ENCODE measurements at regions not wholly inside any gene's neighbourhood (a gene's known extent, or its start where the extent isn't known, plus 50 kb on each side); places are given as distances from the start of the nearest gene placed in this dataset.
"Not testable (repeated sequence)": the region's sequence is repeated elsewhere in the genome, so short reads cannot be mapped to it uniquely, and the experiment has no call there.

GRCh38 chr6:890201-890600 is 197.3 kb upstream of the EXOC2 start:
- DNase-seq (ENCODE audit: low read depth), result no peak
- H3K4me3 ChIP-seq (ENCODE audit: control insufficient read depth, low read depth, low read length), result no peak overlapping the region
- TF ChIP-seq CTCF (IDR thresholded peaks at IDR 0.05; ENCODE audit: control insufficient read depth, insufficient read depth, low read depth, low read length, missing control alignments), result no peak

- no peak overlapping the region for H3K4me3 ChIP-seq (ENCODE audit: control insufficient read depth, low read depth, low read length)
- no peak for TF ChIP-seq CTCF (IDR thresholded peaks at IDR 0.05; ENCODE audit: control insufficient read depth, insufficient read depth, low read depth, low read length, missing control alignments)
- DNase-seq (ENCODE audit: low read depth), result no peak
Observed at GRCh38 chr6:887583-888235, 194.8 kb upstream of the EXOC2 start.

GRCh38 chr6:886116-886515 is 193.2 kb upstream of the EXOC2 start:
- DNase-seq (ENCODE audit: low read depth); H3K4me3 ChIP-seq (ENCODE audit: control insufficient read depth, low read depth, low read length): not testable (repeated sequence)

- no peak for DNase-seq (ENCODE audit: low read depth)
- no peak for TF ChIP-seq CTCF (IDR thresholded peaks at IDR 0.05; ENCODE audit: control insufficient read depth, insufficient read depth, low read depth, low read length, missing control alignments)
- H3K4me3 ChIP-seq (ENCODE audit: control insufficient read depth, low read depth, low read length), result no peak overlapping the region
Observed at GRCh38 chr6:885051-885590, 192.2 kb upstream of the EXOC2 start.

GRCh38 chr6:884570-884969 is 191.6 kb upstream of the EXOC2 start:
- no peak for DNase-seq (ENCODE audit: low read depth)
- H3K4me3 ChIP-seq (ENCODE audit: control insufficient read depth, low read depth, low read length), result no peak overlapping the region
- no peak for TF ChIP-seq CTCF (IDR thresholded peaks at IDR 0.05; ENCODE audit: control insufficient read depth, insufficient read depth, low read depth, low read length, missing control alignments)

GRCh38 chr6:882084-882598 is 189.2 kb upstream of the EXOC2 start:
- no peak for TF ChIP-seq CTCF (IDR thresholded peaks at IDR 0.05; ENCODE audit: control insufficient read depth, insufficient read depth, low read depth, low read length, missing control alignments)
- no peak overlapping the region for H3K4me3 ChIP-seq (ENCODE audit: control insufficient read depth, low read depth, low read length)
- DNase-seq (ENCODE audit: low read depth), result no peak

- H3K4me3 ChIP-seq (ENCODE audit: control insufficient read depth, low read depth, low read length), result no peak overlapping the region
- DNase-seq (ENCODE audit: low read depth), result no peak
- no peak for TF ChIP-seq CTCF (IDR thresholded peaks at IDR 0.05; ENCODE audit: control insufficient read depth, insufficient read depth, low read depth, low read length, missing control alignments)
Observed at GRCh38 chr6:878179-878578, 185.2 kb upstream of the EXOC2 start.
